CD4-positive, alpha-beta T cell treated with Interleukin-1 beta for 1 hour (primary cell): ENCODE measurements at regions not wholly inside any gene's neighbourhood (a gene's known extent, or its start where the extent isn't known, plus 50 kb on each side); places are given as distances from the start of the nearest gene placed in this dataset.

ENCODE experiments used
- DNase-seq, 2 donors: peaks; one replicate each; pipeline ENCODE4 v3.0.0-alpha.2; 2020 to 2022

DNA sequence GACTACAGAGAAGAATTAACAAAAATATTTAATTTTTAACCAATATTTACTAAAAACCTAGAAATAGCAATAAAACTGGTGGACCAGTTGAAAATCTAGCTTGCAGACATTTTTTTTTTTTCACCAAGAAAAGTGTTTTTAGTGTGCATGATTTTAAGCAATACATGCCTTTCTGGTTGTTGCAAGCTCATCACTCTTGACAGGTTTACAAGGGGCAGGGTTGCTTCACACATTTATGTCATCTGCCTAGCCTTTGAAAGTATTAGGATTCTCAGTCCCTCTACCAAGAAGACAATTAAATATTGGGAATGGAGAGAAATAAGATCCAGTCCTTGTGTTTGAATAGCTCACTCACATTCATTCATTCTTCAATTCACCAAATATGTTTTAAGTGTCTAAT lies 53.8 kb upstream of the LYPLAL1 start:
- DNase-seq = no peak

DNA sequence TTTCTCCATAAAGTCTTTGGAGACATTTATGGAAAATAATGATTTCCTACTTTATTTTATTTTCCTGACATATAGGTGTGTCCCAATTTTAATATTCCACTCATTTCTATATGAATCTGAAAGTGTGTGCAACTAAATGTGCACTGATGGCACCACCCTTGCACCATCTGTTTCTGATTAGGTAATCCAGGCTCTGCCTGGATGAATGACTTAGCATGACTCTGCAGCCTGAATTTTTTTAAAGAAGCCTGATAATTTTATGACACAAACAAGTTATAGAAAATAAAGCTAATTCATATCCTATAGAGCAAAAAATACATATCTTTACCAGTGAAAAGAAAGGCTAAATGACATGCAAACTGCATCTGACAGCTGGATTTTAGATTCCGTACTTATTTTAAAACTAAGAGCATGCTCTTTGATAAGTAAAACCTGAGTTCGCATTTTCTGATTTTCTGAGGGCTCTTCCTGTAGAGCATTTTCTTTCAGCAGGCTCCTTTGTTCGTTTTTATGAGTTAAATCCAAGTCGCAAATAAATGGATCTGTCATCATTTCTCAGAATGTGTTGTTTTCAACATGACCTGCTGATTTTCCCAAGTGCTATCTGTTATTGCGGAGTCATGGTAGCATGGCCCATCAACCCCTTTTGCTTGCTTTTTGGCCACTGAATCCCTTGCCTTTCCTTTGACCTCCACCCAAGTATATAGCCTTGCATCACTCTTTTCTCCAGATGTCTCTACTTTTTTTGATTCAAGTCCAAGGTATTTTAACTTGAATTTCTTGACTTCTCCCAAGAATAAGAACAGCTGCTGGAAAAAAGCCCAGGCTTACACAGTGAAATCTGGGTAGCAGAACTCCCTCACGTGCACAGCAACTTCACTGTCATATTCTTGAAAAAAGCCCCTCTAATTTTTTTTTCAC lies 52.8 kb upstream of the LYPLAL1 start:
- peak in 1 of 2 donors; percentile 3 for DNase-seq

DNA sequence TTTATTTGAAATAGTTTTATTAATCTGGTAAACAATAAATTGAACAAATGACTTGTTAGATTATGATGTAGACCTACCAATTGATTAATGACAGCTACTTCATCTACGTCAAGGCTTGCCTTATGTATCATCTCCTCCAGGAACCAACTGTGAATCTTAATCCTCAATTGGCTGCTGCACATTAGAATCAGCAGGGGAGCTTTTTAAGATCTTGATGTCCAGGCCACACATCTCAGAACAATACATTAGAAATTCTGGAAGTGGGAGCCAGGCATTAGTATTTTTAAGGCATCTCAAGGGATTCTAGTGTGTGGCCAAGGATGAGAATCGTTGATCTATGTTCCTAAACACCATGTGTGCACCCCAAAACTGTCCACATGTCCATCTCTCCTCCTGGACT lies 52.0 kb upstream of the LYPLAL1 start:
- DNase-seq = no peak

DNA sequence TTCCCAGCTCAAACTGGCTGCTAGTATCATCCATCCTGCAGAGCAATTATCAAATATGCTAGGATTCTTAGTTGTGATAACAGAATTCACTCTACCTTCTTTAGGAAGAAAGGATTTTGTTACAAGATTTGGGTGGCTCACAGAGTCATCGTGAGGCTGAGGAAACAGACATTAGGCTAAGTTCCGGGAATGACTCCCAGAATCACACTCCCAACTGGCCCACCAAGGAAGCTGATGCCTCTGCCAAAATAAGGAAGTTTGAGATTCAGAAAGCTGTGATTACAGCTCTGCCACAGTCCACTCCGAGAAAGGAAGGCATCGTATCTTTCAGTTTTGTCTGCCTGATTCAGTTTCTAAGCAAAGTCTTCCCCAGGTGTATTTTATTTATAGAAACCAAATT lies 50.6 kb upstream of the LYPLAL1 start:
- no peak for DNase-seq
